ENCODE measurements at regions not wholly inside any gene's neighbourhood (a gene's known extent, or its start where the extent isn't known, plus 50 kb on each side); places are given as distances from the start of the nearest gene placed in this dataset.

GRCh38 chr3:120516136-120516535, 65.3 kb upstream of the FSTL1 start:
- no peak overlapping the region for H3K4me3 ChIP-seq (replicated peaks; ENCODE audit: low read depth, low read length)
- no peak for TF ChIP-seq CTCF (IDR thresholded peaks at IDR 0.05; ENCODE audit: low read depth, low read length, missing control alignments)
- DNase-seq (ENCODE audit: extremely low read depth, low read depth) = no peak

- H3K4me3 ChIP-seq (replicated peaks; ENCODE audit: low read depth, low read length) = no peak overlapping the region
- DNase-seq (ENCODE audit: extremely low read depth, low read depth) = no peak
- no peak for TF ChIP-seq CTCF (IDR thresholded peaks at IDR 0.05; ENCODE audit: low read depth, low read length, missing control alignments)
These were observed 61.9 kb upstream of the FSTL1 start for GRCh38 chr3:120512655-120513054.

- no peak overlapping the region for H3K4me3 ChIP-seq (replicated peaks; ENCODE audit: low read depth, low read length)
- peak; percentile 77 for TF ChIP-seq CTCF (IDR thresholded peaks at IDR 0.05; ENCODE audit: low read depth, low read length, missing control alignments)
- peak; percentile 78 for DNase-seq (ENCODE audit: extremely low read depth, low read depth)
These were observed 56.3 kb upstream of the FSTL1 start for GRCh38 chr3:120506828-120507774.

- DNase-seq (ENCODE audit: extremely low read depth, low read depth) = no peak
- H3K4me3 ChIP-seq (replicated peaks; ENCODE audit: low read depth, low read length) = no peak overlapping the region
- TF ChIP-seq CTCF (IDR thresholded peaks at IDR 0.05; ENCODE audit: low read depth, low read length, missing control alignments) = no peak
These were observed 55.5 kb upstream of the FSTL1 start for GRCh38 chr3:120506076-120506827.

- no peak for TF ChIP-seq CTCF (IDR thresholded peaks at IDR 0.05; ENCODE audit: low read depth, low read length, missing control alignments)
- no peak for DNase-seq (ENCODE audit: extremely low read depth, low read depth)
- H3K4me3 ChIP-seq (replicated peaks; ENCODE audit: low read depth, low read length) = no peak overlapping the region
These were observed 53.2 kb upstream of the FSTL1 start for GRCh38 chr3:120503727-120504616.

GRCh38 chr3:120502116-120502515, 51.3 kb upstream of the FSTL1 start:
- DNase-seq (ENCODE audit: extremely low read depth, low read depth) = no peak
- H3K4me3 ChIP-seq (replicated peaks; ENCODE audit: low read depth, low read length) = no peak overlapping the region
- no peak for TF ChIP-seq CTCF (IDR thresholded peaks at IDR 0.05; ENCODE audit: low read depth, low read length, missing control alignments)

Measured in HFF-Myc (cell line).